Neural progenitor cell (in vitro differentiated cells): ENCODE measurements at regions not wholly inside any gene's neighbourhood (a gene's known extent, or its start where the extent isn't known, plus 50 kb on each side); places are given as distances from the start of the nearest gene placed in this dataset.

Experiments used
- CTCF ChIP-seq: fragments of 200-600 bp; sonication (generic); IDR thresholded peaks from 2 replicates; pipeline ENCODE4 v1.5.1; 2017; ENCODE audit warnings: antibody characterized with exemption, mild to moderate bottlenecking
- EZH2 ChIP-seq: fragments of 200-600 bp; sonication (generic); IDR thresholded peaks from 2 replicates; pipeline ENCODE4 v1.6.1; 2017; ENCODE audit warnings: antibody characterized with exemption, mild to moderate bottlenecking, moderate library complexity
- EZH2phosphoT487 ChIP-seq: fragments of 200-600 bp; sonication (generic); IDR thresholded peaks from 2 replicates; pipeline ENCODE4 v1.6.1; 2017; ENCODE audit warnings: antibody characterized with exemption

- TF ChIP-seq CTCF (no peak), EZH2 (no peak), EZH2phosphoT487 (no peak)
Observed at GRCh38 chr15:39491886-39492490, 88.9 kb upstream of the THBS1 start.
